ENCODE measurements at regions not wholly inside any gene's neighbourhood (a gene's known extent, or its start where the extent isn't known, plus 50 kb on each side); places are given as distances from the start of the nearest gene placed in this dataset.
A peak's percentile ranks its signal among the peaks of the same experiment; 100 is the strongest.

- Histone ChIP-seq H3K4me1 (peaks cover 5 to 6% of the 10 kb centered on the region in 2 donors), H3K9me3 (no peaks in the 10 kb centered on the region), H3K36me3 (no peaks in the 10 kb centered on the region), H3K4me3 (no peak overlapping the region), H3K27me3 (no peaks in the 10 kb centered on the region), H3K27ac (no peak overlapping the region)
- DNase-seq = no peak
- intact Hi-C loops (cut with DNase I; ENCODE audit: low total_unique reads) = no loop called here
- TF ChIP-seq CTCF (IDR thresholded peaks at IDR 0.05) = no peak
- TF ChIP-seq POLR2A (IDR thresholded peaks at IDR 0.05) = no peak
Observed at GRCh38 chr7:131094685-131095084, 233.0 kb upstream of the MKLN1 start.

DNA sequence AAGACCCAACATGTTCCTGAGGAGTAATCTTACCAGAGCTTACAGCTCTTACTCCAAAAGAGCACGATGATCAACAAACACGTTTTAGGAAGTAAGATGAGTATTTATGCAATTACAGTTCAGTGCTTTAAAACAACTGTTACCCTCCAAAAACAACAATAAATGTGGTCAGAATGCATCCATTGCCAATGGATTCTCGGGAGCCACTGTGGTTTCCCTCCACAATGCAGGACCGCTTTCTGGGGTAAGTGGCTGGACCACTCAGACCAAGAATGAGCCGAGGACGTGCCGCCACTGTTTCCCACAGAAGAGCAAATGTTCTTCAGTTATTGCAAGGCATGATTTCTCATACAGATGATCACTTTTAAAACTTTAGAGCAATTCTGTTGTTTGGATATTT, 232.3 kb upstream of the MKLN1 start:
- H3K4me3 ChIP-seq = no peak overlapping the region
- intact Hi-C loops (cut with DNase I; ENCODE audit: low total_unique reads) = no loop called here
- no peak overlapping the region for H3K27ac ChIP-seq
- no peaks in the 10 kb centered on the region for H3K36me3 ChIP-seq
- no peaks in the 10 kb centered on the region for H3K27me3 ChIP-seq
- no peak for TF ChIP-seq CTCF (IDR thresholded peaks at IDR 0.05)
- TF ChIP-seq POLR2A (IDR thresholded peaks at IDR 0.05) = no peak
- DNase-seq = no peak
- H3K9me3 ChIP-seq = no peaks in the 10 kb centered on the region
- peaks cover 5 to 6% of the 10 kb centered on the region in 2 donors for H3K4me1 ChIP-seq

DNA sequence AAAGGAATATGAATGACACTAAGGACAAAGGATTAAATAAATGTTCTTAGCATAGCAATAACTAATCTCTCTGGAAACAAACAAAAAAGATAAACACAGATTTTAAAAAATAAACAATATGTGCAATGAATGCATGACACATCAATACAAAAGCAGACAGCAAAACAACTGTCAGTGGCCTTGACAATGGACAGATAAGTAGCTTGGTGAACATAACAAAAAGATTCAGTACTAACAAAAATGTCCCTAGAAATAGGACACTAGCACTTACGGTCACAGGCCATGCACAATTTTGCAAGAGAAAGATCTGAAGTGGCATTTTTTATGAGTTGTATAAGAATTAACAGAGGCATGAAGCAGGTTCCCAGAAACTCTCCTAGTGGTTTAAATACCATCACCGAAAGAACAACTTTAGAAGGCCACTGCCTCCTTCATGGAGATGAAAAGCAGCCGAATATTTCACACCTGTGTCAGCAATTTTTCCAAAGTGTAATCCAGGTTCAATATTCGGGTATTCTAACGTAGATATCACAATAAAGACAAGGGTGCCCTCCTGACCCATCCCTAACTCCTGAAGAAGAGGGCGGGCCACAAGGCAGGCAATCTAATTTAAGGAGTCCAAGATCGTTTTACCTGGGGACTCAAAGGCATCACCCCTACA, 231.3 kb upstream of the MKLN1 start:
- peaks cover 5 to 6% of the 10 kb centered on the region in 2 donors for H3K4me1 ChIP-seq
- no peak overlapping the region for H3K4me3 ChIP-seq
- H3K9me3 ChIP-seq = no peaks in the 10 kb centered on the region
- TF ChIP-seq CTCF (IDR thresholded peaks at IDR 0.05) (no peak), POLR2A (IDR thresholded peaks at IDR 0.05) (no peak)
- H3K36me3 ChIP-seq = no peaks in the 10 kb centered on the region
- H3K27ac ChIP-seq = peak overlapping the region in 1 of 2 donors; percentile 15
- intact Hi-C loops (cut with DNase I; ENCODE audit: low total_unique reads) = no loop called here
- DNase-seq = no peak
- no peaks in the 10 kb centered on the region for H3K27me3 ChIP-seq

- no peak overlapping the region for H3K4me3 ChIP-seq
- H3K27ac ChIP-seq = no peak overlapping the region
- intact Hi-C loops (cut with DNase I; ENCODE audit: low total_unique reads) = no loop called here
- TF ChIP-seq POLR2A (IDR thresholded peaks at IDR 0.05) = no peak
- TF ChIP-seq CTCF (IDR thresholded peaks at IDR 0.05) = no peak
- no peaks in the 10 kb centered on the region for H3K9me3 ChIP-seq
- H3K27me3 ChIP-seq = no peaks in the 10 kb centered on the region
- peaks cover 2 to 5% of the 10 kb centered on the region in 2 donors for H3K4me1 ChIP-seq
- H3K36me3 ChIP-seq = no peaks in the 10 kb centered on the region
- DNase-seq = no peak
Observed at GRCh38 chr7:131097662-131098376, 229.9 kb upstream of the MKLN1 start.

- intact Hi-C loops (cut with DNase I; ENCODE audit: low total_unique reads) = no loop called here
- Histone ChIP-seq H3K27me3 (no peaks in the 10 kb centered on the region), H3K9me3 (no peaks in the 10 kb centered on the region), H3K27ac (no peak overlapping the region), H3K36me3 (no peaks in the 10 kb centered on the region), H3K4me3 (no peak overlapping the region), H3K4me1 (peaks cover 0 to 9% of the 10 kb centered on the region in 2 donors)
- no peak for DNase-seq
- no peak for TF ChIP-seq POLR2A (IDR thresholded peaks at IDR 0.05)
- TF ChIP-seq CTCF (IDR thresholded peaks at IDR 0.05) = no peak
Observed at GRCh38 chr7:131098527-131098926, 229.1 kb upstream of the MKLN1 start.
